NCI-H1417 (cell line): ENCODE measurements at regions not wholly inside any gene's neighbourhood (a gene's known extent, or its start where the extent isn't known, plus 50 kb on each side); places are given as distances from the start of the nearest gene placed in this dataset.
"Not testable (repeated sequence)": the region's sequence is repeated elsewhere in the genome, so short reads cannot be mapped to it uniquely, and the experiment has no call there.

Experiments
- DNase-seq, 3 experiments: peaks; one replicate each; lab custom pipeline; 2025; lab: John Stamatoyannopoulos, UW

DNA sequence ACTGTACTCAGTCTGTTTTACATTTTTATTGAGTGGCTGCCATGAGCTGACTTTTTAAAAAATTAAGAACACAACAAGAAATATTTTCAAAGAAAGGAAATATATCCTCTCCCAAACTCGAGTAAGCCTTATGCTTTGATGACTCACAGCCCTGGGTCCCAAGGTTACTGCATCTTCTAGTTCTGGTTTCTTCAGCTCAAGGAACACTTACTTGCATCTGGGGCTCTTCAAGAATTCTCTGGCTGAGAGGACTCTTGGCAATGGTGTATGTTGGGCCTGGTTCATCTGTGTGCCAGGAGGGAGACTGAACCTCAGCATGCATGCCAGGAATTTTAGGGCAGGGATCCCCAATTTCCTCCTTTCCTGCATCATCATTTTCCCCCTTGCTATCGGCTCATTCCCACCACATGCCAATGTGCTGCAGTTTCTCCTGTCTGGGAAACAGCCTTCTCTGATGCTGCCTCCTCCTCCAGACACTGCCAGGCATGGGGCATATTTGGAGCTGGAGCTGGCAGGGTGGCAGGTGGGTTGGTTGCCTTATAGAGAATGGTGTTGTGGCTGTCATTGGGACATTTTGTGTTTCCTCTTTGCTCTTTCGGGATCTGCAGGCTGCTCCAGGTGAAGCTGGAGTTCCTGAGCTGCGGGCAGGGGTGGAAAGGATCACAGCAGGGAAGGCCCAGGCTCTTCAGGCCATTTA, 192.2 kb upstream of the HS6ST1 start:
- no peak for DNase-seq

DNA sequence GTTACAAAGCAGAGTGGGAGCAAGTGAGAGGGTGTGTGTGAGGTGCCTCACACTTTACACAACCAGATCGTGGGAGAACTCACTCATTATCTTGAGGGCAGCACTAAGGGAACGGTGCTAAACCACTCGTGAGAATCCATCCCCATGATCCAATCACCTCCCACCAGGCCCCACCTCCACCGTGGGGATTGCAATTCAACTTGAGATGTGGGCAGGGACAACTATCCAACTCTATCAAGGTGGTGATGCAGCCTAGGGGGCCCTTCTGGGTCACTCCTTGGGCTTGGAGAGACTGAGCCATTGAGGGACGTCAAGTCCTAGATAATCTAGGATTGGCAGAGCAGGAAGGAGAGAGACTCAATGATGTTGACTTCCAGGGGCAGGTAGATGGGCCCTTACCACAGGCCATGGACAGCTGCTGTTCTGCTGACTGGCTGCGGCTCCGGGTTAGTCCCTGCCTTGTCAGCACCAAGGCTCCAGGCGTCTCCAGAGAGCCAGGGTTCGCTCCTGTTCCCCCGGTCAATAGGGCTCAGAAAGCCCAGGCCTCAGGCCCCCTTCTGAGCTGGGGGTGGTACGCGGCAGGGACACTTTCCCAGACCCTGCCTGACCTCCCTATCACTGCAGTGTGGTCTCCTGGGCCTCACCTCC, 193.2 kb upstream of the HS6ST1 start:
- no peak for DNase-seq

DNA sequence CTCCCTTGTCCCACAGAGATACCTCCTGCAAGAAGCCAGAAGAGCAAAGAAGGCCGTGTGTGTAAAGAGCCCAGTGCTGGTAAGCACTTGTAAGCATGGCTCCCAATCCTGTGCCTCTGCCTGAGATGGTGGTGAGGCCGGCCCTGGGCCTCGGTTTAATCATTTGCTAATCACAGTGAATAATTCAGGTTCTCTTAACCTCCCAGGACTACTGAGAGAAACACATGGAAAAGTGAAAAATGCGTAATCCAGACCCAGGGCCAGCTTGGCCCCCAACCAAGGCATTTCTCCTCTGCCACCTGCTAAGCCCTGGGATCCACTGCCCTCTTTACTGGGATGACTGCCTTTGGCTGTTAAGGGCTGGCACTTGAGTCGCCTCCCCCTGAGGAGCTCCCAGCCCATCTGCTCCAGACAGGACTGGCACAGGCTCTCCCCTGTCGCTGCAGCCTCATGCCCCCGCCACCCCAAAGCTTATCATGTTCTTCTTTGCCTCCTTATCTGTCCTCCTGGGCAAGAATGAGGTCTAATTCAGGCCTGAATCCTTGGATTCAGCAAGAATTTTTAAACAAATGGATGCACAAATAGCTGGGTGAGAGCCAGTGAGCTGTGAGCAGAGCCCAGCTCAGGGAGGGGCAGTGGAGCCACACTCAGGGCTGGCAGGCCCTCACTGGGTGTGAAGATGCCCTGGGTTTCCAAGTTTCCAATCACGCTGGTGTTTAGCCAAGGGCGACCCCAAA, 193.9 kb upstream of the HS6ST1 start:
- DNase-seq, result no peak

- DNase-seq, result no peak
Observed at GRCh38 chr2:128513116-128513960, 194.7 kb upstream of the HS6ST1 start.

- no peak for DNase-seq
Observed at GRCh38 chr2:128513961-128514283, 195.3 kb upstream of the HS6ST1 start.

- DNase-seq, result no peak
Observed at GRCh38 chr2:128514555-128514955, 195.9 kb upstream of the HS6ST1 start.

DNA sequence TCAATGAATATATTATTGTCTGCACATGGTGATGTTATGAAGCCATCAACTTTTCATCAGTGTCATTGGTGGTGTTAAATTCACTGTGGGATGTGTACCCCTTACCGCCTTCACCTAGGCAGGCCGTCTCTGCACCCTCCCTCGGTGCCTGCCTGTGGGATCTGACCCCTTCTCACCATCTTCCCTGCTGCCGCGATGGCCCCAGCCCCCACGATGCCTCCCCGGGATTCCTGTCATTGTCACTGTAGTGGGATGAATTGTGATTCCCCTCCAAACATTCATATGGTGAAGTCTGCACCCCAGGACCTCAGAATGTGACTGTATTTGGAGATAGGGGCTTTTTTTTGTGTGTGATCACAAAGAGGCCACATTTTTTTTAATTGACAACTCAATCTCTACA, 198.3 kb upstream of the HS6ST1 start:
- no peak for DNase-seq

DNA sequence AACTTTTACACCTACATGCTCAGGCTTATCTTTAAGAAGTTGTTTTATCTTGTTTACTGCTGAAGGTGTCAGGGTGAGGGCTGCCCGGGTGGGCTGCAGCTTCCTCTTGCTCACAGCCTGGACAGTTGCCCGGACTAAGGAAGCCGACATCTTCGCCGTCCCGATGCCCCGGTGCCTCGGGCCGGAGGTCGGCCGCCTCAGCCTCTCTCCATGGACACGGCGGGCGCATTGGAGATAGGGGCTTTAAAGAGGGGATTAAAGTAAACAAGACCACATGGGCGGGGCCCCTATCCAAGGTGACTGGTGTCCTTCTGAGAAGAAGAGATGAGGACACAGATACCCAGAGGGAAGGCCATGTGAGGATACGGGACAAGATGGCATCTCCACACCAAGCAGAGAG, 200.4 kb upstream of the HS6ST1 start:
- DNase-seq, result not testable (repeated sequence)

DNA sequence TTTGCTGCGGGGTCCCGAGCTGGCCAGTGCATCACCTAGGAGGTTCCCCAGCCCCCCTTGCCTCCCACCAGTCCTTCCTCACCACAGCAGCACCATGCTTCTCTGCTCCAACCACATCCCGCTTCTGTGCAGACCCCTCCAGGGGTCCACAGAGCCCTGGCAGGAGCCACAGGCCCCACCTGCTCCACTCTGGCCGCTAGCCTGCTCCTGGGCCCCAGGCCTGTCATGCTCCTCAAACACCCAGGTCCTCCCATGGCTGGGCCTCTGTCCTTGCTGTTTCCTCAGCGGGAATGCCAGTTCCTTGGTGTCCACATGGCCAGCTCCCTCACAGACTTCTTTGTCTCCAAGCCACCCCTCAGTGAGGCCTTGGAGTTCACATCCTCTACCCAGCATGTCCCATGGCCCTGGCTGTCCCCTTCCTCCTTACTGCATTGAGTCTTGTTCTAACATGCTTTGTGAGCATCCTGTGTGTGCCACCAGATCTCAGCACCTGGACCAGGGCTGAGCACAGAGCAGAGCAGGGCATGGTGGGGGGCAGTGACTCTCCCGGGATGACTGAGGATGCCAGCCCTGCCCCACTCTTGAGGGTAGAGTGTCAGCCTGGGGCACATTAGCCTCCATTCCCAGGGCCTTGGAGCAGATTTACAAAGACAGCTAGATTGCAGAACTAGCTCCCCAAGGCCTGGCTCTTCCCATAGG, 201.0 kb upstream of the HS6ST1 start:
- no peak for DNase-seq

DNA sequence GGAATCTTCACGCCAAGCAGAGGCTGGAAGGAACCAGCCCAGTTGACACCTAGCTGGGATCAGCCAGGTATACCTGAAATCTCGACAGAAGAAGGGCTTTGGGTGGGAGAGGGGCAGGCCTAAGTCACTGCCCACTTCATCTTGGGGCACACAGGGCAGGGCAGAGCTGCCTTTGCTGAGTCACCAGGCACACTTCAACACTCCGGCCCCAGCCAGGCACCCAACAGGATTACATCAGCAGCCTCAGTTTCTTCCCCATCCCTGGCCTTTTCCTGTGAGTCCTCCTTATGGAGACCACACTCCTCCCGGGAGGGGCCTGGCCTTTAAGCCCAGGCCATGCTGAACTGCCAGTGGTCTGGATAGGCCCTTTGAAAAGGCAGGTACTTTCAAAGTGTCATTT, 201.7 kb upstream of the HS6ST1 start:
- DNase-seq, result no peak

DNA sequence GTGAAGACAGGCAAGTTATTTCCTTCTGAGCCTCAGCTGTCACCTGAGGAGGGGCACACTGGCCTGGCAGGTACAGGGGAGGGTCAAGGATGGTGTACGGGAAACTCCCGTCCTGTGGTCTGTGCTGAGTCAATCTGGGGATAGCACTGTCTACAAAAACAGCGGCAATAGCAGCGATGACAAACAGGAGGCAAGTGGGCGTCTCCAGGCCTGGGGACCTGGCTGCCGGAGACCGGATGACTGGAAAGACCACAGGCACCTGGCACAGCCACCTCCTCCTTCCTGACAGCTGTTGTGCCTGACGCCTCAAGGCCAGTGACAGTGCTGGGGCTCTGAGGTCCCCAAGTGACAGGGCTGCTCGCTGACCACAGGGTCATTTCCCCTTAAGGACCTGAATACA, 202.1 kb upstream of the HS6ST1 start:
- DNase-seq, result no peak

- no peak for DNase-seq
Observed at GRCh38 chr2:128521482-128521881, 202.8 kb upstream of the HS6ST1 start.

DNA sequence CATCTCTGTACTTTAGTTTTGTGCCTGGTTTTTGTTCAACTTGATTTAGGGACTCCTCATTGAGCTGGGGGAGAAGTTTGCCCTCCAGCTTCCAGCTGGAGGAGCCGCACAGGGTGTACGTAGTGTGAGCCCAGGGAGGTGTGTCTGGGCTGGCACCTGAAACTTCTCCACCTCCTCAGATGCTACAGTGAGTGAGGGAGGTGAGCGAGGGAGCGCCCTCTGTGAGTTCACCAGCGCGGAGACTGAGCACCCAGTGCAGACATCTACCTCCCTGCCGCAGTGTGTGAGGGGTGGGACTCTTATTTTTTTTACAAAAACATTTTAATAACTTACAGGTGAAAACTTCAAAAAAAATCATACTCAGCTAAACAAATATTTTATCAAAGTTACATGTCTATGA, 204.2 kb upstream of the HS6ST1 start:
- DNase-seq, result no peak

- DNase-seq, result no peak
Observed at GRCh38 chr2:128523457-128523856, 204.8 kb upstream of the HS6ST1 start.

- no peak for DNase-seq
Observed at GRCh38 chr2:128524183-128524582, 205.5 kb upstream of the HS6ST1 start.

GRCh38 chr2:128525653-128526052, 207.0 kb upstream of the HS6ST1 start:
- DNase-seq, result no peak

GRCh38 chr2:128526455-128526976, 207.8 kb upstream of the HS6ST1 start:
- no peak for DNase-seq

- DNase-seq, result no peak
Observed at GRCh38 chr2:128528133-128528532, 209.5 kb upstream of the HS6ST1 start.

DNA sequence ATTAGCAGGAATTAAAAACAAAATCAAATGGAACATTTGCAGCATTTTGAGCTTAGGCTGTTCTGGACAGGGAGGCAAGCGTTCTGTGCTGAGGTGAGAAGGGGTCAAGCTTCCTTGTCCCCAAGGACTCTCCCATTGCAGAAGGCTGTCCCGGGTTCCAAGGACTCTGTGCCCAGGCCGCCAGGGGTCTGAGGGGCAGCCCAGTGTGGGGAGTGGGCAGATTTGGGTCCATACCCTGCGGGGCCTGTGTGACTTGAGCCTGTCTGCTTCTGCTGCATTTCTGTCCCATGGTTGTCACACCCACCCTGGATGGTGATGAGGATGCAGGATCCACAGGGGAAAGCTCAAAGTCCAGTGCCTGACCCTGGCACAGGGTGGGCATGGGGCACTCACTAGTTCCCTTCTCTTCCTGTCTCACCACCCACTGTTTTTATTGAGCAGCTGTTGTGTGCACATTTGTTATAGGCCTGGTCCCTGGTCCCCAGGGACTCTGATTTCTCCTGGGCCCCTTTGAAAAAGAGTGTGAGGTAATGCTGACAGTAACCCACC, 211.4 kb upstream of the HS6ST1 start:
- no peak for DNase-seq

DNA sequence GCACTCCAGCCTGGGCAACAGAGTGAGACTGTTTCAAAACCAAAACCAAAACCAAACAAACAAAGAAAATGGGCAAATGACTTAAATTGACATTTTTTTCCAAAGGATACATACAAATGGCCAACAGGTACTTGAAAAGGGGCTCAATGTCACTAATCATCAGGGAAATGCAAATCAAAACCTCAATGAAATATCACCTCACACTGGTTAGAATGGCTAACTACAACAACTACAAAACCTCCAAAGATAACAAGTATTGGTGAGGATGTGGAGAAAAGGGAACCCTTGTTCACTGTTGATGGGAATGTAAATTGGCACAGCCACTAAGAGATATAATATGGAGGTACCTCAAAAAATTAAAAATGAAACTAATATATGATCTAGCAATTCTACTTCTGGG, 213.2 kb upstream of the HS6ST1 start:
- DNase-seq, result peak in 1 of 3 experiments; percentile 3

DNA sequence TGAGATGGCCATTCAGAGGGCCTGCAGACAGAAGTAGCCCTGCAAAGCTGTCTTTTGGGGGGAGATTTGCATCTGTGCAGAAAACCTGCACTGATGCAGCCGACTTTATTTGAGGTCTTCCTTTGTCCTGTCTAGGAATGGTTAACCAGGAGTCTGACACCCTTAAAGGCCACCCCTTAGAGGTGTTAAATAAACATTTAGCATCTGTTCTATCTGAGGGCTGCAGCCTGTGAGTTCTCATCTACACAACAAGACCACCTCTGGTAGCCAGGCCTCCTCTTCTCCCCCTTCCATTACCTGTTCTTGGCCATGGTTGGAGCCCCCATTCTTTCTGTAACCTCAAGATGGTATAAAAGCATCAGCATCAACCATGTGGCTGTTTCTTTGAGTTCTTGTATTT, 214.4 kb upstream of the HS6ST1 start:
- DNase-seq, result no peak
